ENCODE measurements at regions not wholly inside any gene's neighbourhood (a gene's known extent, or its start where the extent isn't known, plus 50 kb on each side); places are given as distances from the start of the nearest gene placed in this dataset.
A peak's percentile ranks its signal among the peaks of the same experiment; 100 is the strongest.

DNA sequence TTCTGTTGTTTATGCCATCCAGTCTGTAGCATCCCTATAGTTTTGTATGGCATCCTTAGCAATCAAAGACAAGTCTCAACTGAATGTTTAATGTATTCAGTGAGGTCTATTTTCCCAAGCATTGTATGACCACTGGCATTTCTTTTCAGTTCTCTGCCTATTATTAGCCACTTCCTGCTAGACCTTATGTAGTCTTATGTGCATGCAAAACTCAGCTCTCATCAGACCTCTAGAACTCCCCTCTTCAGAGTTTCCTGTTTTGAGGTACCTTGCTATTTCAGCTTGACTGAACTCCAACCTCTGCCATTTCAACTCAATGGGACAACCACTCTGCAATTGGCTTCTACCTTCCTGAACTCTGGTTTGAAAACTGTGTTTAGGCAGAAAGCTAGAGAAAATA lies 113.2 kb downstream of the SLC25A46 start:
- TF ChIP-seq, protein P1, sequence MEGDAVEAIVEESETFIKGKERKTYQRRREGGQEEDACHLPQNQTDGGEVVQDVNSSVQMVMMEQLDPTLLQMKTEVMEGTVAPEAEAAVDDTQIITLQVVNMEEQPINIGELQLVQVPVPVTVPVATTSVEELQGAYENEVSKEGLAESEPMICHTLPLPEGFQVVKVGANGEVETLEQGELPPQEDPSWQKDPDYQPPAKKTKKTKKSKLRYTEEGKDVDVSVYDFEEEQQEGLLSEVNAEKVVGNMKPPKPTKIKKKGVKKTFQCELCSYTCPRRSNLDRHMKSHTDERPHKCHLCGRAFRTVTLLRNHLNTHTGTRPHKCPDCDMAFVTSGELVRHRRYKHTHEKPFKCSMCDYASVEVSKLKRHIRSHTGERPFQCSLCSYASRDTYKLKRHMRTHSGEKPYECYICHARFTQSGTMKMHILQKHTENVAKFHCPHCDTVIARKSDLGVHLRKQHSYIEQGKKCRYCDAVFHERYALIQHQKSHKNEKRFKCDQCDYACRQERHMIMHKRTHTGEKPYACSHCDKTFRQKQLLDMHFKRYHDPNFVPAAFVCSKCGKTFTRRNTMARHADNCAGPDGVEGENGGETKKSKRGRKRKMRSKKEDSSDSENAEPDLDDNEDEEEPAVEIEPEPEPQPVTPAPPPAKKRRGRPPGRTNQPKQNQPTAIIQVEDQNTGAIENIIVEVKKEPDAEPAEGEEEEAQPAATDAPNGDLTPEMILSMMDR (conservative IDR thresholded peaks at IDR 0.05), result no peak
- Mint-ChIP-seq H3K4me1 (no peaks in the 10 kb centered on the region), H3K27me3 (ENCODE audit: low read depth) (peaks cover 11% of the 10 kb centered on the region), H3K27ac (ENCODE audit: unreplicated experiment) (no peak overlapping the region), H3K9me3 (peaks cover 7% of the 10 kb centered on the region), H3K36me3 (ENCODE audit: low read depth) (no peaks in the 10 kb centered on the region), H3K4me3 (no peak overlapping the region)
- no peak for DNase-seq (ENCODE audit: low read depth, low spot score)

DNA sequence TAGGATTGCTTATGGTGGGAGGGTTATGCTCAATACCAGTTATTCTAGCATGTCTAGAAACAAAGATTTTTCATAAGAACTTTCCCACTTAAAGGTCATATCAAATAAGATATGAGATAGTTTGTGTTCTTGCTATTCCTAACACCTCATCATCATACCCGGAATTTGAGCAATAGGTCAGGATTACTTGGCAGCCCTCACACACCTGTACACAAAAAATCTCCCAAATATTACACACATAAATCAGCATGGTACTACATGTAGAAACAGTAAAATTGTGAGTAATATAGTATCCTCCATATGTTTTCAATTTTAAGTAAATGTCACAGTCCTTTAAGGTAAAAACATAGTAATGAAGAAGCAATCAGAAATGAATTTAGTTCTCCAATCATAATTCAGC lies 113.7 kb downstream of the SLC25A46 start:
- Mint-ChIP-seq H3K27ac (ENCODE audit: unreplicated experiment) (no peak overlapping the region), H3K27me3 (ENCODE audit: low read depth) (peaks cover 8% of the 10 kb centered on the region), H3K36me3 (ENCODE audit: low read depth) (no peaks in the 10 kb centered on the region), H3K4me3 (no peak overlapping the region), H3K9me3 (peaks cover 7% of the 10 kb centered on the region), H3K4me1 (no peaks in the 10 kb centered on the region)
- TF ChIP-seq, protein P1 (conservative IDR thresholded peaks at IDR 0.05), result no peak
- DNase-seq (ENCODE audit: low read depth, low spot score), result no peak

DNA sequence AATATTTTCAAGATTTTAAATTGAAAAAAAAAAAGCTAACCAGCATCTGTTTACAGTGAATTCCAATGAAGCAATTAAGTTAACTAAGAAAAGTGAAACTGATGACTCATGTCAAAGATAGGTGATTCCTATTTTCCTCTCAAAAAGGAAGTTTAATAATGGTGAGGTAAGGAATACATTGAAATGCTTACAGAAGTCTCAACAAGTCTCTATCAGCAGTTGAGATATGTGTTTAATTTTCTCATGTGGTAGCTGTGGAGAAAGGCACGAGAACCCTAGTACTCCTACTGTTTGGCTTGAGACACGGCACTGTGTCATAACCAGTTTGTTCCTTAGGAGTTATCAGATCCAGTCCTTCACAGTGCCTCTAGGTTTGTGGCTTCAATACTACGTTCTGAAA lies 114.5 kb downstream of the SLC25A46 start:
- peaks cover 7% of the 10 kb centered on the region for H3K27me3 Mint-ChIP-seq (ENCODE audit: low read depth)
- no peaks in the 10 kb centered on the region for H3K4me1 Mint-ChIP-seq
- TF ChIP-seq, protein P1 (conservative IDR thresholded peaks at IDR 0.05), result no peak
- H3K36me3 Mint-ChIP-seq (ENCODE audit: low read depth), result no peaks in the 10 kb centered on the region
- H3K9me3 Mint-ChIP-seq, result peaks cover 7% of the 10 kb centered on the region
- no peak for DNase-seq (ENCODE audit: low read depth, low spot score)
- no peak overlapping the region for H3K27ac Mint-ChIP-seq (ENCODE audit: unreplicated experiment)
- no peak overlapping the region for H3K4me3 Mint-ChIP-seq

DNA sequence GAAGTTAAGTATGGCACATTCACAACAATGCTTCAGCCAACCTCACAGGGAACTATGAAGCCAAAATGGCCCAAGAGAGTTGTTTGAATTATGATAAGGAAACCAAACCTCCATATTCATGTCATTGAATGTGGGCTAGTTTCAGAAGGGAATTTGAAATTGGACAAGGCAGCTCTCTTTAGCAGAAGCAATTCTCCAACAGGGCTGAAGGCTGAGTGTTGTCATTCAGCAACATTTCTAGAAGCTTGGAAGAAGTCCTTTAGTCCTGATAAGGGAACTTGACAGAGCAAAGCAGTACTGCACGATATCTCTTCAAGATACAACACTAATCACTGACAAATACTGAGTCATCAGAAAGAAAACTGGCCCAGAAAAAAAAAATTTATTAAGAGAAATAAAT lies 115.4 kb downstream of the SLC25A46 start:
- TF ChIP-seq, protein P1 (conservative IDR thresholded peaks at IDR 0.05), result no peak
- H3K4me1 Mint-ChIP-seq, result no peaks in the 10 kb centered on the region
- DNase-seq (ENCODE audit: low read depth, low spot score), result no peak
- H3K27ac Mint-ChIP-seq (ENCODE audit: unreplicated experiment), result no peak overlapping the region
- no peaks in the 10 kb centered on the region for H3K36me3 Mint-ChIP-seq (ENCODE audit: low read depth)
- no peak overlapping the region for H3K4me3 Mint-ChIP-seq
- peaks cover 7% of the 10 kb centered on the region for H3K27me3 Mint-ChIP-seq (ENCODE audit: low read depth)
- H3K9me3 Mint-ChIP-seq, result peaks cover 5% of the 10 kb centered on the region

DNA sequence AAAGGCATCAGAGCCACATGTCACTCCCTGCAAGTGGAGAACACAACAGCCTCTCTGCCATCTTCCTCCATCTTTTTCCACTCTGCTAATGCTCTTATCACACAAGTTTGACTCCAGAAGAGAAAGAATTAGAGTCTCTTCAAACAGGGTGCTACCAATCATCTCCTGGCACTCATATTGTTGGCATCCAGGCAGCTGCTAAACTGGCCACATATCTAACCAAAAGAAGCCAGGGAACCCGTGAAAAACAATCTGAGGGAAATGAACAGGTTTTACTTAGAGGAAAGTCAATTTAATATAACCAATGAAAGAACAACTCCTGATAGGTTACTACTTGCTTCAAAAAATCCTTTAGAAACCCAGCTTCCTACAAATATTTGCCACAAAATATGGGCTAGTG lies 117.2 kb downstream of the SLC25A46 start:
- Mint-ChIP-seq H3K4me3 (no peak overlapping the region), H3K4me1 (no peaks in the 10 kb centered on the region), H3K27ac (ENCODE audit: unreplicated experiment) (peak overlapping the region; percentile 55), H3K27me3 (ENCODE audit: low read depth) (peaks cover 8% of the 10 kb centered on the region), H3K9me3 (no peaks in the 10 kb centered on the region), H3K36me3 (ENCODE audit: low read depth) (no peaks in the 10 kb centered on the region)
- TF ChIP-seq, protein P1 (conservative IDR thresholded peaks at IDR 0.05), result no peak
- no peak for DNase-seq (ENCODE audit: low read depth, low spot score)
